ENCODE measurements at regions not wholly inside any gene's neighbourhood (a gene's known extent, or its start where the extent isn't known, plus 50 kb on each side); places are given as distances from the start of the nearest gene placed in this dataset.

DNA sequence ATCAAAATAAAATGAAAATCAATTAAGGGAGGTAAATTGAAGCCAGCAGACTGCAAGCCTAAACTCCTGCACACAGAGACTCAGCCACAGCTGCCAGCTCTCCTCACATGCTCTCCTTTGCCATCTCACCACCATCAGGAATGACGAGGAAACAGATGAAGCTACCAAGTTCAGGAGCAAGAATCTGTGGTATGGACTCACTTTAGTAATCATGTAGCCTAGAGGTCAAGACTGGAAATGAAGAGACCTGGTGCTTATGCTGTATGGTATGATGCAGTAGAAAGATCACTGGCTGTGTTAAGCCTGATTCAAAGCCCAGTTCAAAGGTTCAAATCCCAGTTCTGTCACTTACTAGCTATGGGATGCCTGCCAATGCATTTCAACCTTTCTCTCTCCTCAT lies 78.9 kb upstream of the CAMK1G start:
- no peak for DNase-seq
- TF ChIP-seq, protein P1, sequence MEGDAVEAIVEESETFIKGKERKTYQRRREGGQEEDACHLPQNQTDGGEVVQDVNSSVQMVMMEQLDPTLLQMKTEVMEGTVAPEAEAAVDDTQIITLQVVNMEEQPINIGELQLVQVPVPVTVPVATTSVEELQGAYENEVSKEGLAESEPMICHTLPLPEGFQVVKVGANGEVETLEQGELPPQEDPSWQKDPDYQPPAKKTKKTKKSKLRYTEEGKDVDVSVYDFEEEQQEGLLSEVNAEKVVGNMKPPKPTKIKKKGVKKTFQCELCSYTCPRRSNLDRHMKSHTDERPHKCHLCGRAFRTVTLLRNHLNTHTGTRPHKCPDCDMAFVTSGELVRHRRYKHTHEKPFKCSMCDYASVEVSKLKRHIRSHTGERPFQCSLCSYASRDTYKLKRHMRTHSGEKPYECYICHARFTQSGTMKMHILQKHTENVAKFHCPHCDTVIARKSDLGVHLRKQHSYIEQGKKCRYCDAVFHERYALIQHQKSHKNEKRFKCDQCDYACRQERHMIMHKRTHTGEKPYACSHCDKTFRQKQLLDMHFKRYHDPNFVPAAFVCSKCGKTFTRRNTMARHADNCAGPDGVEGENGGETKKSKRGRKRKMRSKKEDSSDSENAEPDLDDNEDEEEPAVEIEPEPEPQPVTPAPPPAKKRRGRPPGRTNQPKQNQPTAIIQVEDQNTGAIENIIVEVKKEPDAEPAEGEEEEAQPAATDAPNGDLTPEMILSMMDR (IDR thresholded peaks at IDR 0.05), result no peak
- ATAC-seq, result no peak
- H3K27ac ChIP-seq, result no peak overlapping the region
- peaks cover 4% of the 10 kb centered on the region for H3K9me3 ChIP-seq
- H3K27me3 ChIP-seq (ENCODE audit: low read depth), result no peaks in the 10 kb centered on the region
- H3K4me1 ChIP-seq, result no peaks in the 10 kb centered on the region
- intact Hi-C loops (cut with DNase I), result no loop called here
- H3K36me3 ChIP-seq, result no peaks in the 10 kb centered on the region
- H3K4me3 ChIP-seq, result no peak overlapping the region

- DNase-seq (no peak), ATAC-seq (no peak)
- H3K36me3 ChIP-seq, result no peaks in the 10 kb centered on the region
- no peak overlapping the region for H3K4me3 ChIP-seq
- TF ChIP-seq, protein P1 (IDR thresholded peaks at IDR 0.05), result no peak
- H3K9me3 ChIP-seq, result peaks cover 4% of the 10 kb centered on the region
- H3K27ac ChIP-seq, result no peak overlapping the region
- intact Hi-C loops (cut with DNase I), result no loop called here
- no peaks in the 10 kb centered on the region for H3K27me3 ChIP-seq (ENCODE audit: low read depth)
- no peaks in the 10 kb centered on the region for H3K4me1 ChIP-seq
Observed at GRCh38 chr1:209505044-209505443, 78.5 kb upstream of the CAMK1G start.

DNA sequence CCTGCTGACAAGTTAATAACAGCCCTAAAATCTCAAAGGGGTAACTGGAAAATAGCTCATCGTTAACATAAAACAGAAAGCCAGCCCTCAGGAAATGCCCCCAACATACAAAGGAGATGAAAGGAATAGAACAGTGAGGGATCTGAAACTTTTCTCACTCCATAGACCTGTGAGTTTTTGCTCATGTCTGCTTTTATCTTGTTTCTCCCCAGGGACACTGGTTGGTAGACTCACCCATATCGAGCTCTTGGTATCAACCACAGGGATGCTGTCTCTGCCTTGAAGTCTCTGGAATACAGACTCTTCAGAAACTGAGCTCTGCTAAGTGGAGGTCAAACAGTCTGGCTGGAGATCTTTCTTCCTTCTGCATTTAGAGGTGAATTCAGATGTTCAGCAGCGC lies 77.4 kb upstream of the CAMK1G start:
- ATAC-seq, result no peak
- H3K36me3 ChIP-seq, result no peaks in the 10 kb centered on the region
- intact Hi-C loops (cut with DNase I), result no loop called here

GRCh38 chr1:209509039-209509438 lies 74.5 kb upstream of the CAMK1G start:
- no peaks in the 10 kb centered on the region for H3K27me3 ChIP-seq (ENCODE audit: low read depth)
- no peaks in the 10 kb centered on the region for H3K36me3 ChIP-seq
- no peaks in the 10 kb centered on the region for H3K4me1 ChIP-seq
- H3K27ac ChIP-seq, result no peak overlapping the region
- H3K9me3 ChIP-seq, result no peaks in the 10 kb centered on the region
- intact Hi-C loops (cut with DNase I), result no loop called here
- DNase-seq, result no peak
- ATAC-seq, result no peak
- no peak overlapping the region for H3K4me3 ChIP-seq
- TF ChIP-seq, protein P1 (IDR thresholded peaks at IDR 0.05), result no peak

More for the DNA sequence above, 77.4 kb upstream of the CAMK1G start:
- H3K27ac ChIP-seq, result no peak overlapping the region
- TF ChIP-seq, protein P1 (IDR thresholded peaks at IDR 0.05), result no peak
- DNase-seq, result no peak
- H3K9me3 ChIP-seq, result no peaks in the 10 kb centered on the region
- no peaks in the 10 kb centered on the region for H3K4me1 ChIP-seq
- no peak overlapping the region for H3K4me3 ChIP-seq
- H3K27me3 ChIP-seq (ENCODE audit: low read depth), result no peaks in the 10 kb centered on the region

- H3K36me3 ChIP-seq, result no peaks in the 10 kb centered on the region
- DNase-seq (no peak), ATAC-seq (no peak)
- H3K9me3 ChIP-seq, result no peaks in the 10 kb centered on the region
- H3K4me3 ChIP-seq, result no peak overlapping the region
- TF ChIP-seq, protein P1 (IDR thresholded peaks at IDR 0.05), result no peak
- no peaks in the 10 kb centered on the region for H3K27me3 ChIP-seq (ENCODE audit: low read depth)
- H3K4me1 ChIP-seq, result no peaks in the 10 kb centered on the region
- intact Hi-C loops (cut with DNase I), result no loop called here
- H3K27ac ChIP-seq, result no peak overlapping the region
Observed at GRCh38 chr1:209510063-209510462, 73.5 kb upstream of the CAMK1G start.

GRCh38 chr1:209511169-209511568 lies 72.3 kb upstream of the CAMK1G start:
- Histone ChIP-seq H3K27me3 (ENCODE audit: low read depth) (no peaks in the 10 kb centered on the region), H3K27ac (no peak overlapping the region), H3K36me3 (no peaks in the 10 kb centered on the region), H3K9me3 (no peaks in the 10 kb centered on the region), H3K4me1 (no peaks in the 10 kb centered on the region), H3K4me3 (no peak overlapping the region)
- DNase-seq (no peak), ATAC-seq (no peak)
- TF ChIP-seq, protein P1 (IDR thresholded peaks at IDR 0.05), result no peak
- intact Hi-C loops (cut with DNase I), result no loop called here

All from lower lobe of right lung (tissue), 2 donors.